ENCODE measurements at regions not wholly inside any gene's neighbourhood (a gene's known extent, or its start where the extent isn't known, plus 50 kb on each side); places are given as distances from the start of the nearest gene placed in this dataset.
A peak's percentile ranks its signal among the peaks of the same experiment; 100 is the strongest.
"Not testable (repeated sequence)": the region's sequence is repeated elsewhere in the genome, so short reads cannot be mapped to it uniquely, and the experiment has no call there.

- intact Hi-C loops (cut with DNase I): no loop called here
- Histone ChIP-seq H3K27ac (ENCODE audit: low read length) (no peak overlapping the region), H3K27me3 (ENCODE audit: control insufficient read depth, insufficient read depth) (no peaks in the 10 kb centered on the region), H3K4me1 (ENCODE audit: control insufficient read depth, insufficient read depth, low read length) (no peaks in the 10 kb centered on the region), H3K4me3 (ENCODE audit: low read length) (no peak overlapping the region), H3K9me3 (ENCODE audit: control insufficient read depth, low read length) (no peaks in the 10 kb centered on the region)
- ATAC-seq (peak; percentile 52 to 57), DNase-seq (peak in 2 of 3 donors; percentile 10 to 44)
- WGBS: 44% methylated on average over 7 of the region's 7 CpGs
These were observed 314.2 kb downstream of the PID1 start for GRCh38 chr2:228956701-228957474.

DNA sequence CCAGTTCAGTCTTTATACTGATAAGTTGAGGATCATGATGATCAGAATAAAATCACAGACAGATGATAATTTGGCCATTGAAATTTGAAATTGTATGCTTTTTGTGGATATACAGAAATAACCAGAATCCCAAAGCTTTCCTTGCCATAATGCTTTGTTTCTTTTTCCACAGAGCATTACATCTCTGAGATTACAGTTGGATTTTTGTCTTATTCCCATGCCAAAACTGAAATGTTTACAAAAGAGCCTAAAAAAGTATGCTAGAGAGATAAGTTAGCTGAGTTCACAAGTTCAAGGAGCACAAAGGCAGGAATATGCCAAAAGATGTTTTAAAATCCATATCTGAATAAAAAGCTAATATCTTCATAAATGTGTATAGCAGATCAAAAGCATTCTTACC is 321.3 kb downstream of the PID1 start:
- Histone ChIP-seq H3K27ac (ENCODE audit: low read length) (no peak overlapping the region), H3K4me3 (ENCODE audit: low read length) (no peak overlapping the region), H3K9me3 (ENCODE audit: control insufficient read depth, low read length) (no peaks in the 10 kb centered on the region), H3K4me1 (ENCODE audit: control insufficient read depth, insufficient read depth, low read length) (no peaks in the 10 kb centered on the region), H3K27me3 (ENCODE audit: control insufficient read depth, insufficient read depth) (no peaks in the 10 kb centered on the region)
- DNase-seq (no peak), ATAC-seq (no peak)
- intact Hi-C loops (cut with DNase I): no loop called here

DNA sequence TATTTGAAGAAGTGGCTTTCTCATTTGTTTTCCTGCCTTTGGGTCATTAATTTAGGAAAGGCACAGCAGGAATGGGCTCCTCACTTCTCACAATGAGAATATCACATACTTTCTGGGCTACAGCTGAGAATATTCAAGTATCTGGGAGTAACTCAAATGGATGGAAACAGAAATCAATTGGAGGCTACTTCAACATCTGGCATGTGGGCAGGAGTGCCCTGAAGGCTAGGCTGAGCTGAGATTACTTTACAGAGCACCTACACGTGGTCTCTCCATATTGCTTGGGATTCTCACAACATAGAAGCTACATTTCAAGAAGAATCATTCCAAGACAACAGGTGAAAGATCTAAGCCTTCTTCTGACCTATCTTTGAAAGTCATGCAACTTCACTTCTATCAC is 325.4 kb downstream of the PID1 start:
- H3K4me3 ChIP-seq (ENCODE audit: low read length): no peak overlapping the region
- no peak for DNase-seq
- no peak for ATAC-seq
- WGBS: 43% methylated on average over 1 of the region's 1 CpG
- H3K9me3 ChIP-seq (ENCODE audit: control insufficient read depth, low read length): no peaks in the 10 kb centered on the region
- intact Hi-C loops (cut with DNase I): no loop called here
- no peaks in the 10 kb centered on the region for H3K27me3 ChIP-seq (ENCODE audit: control insufficient read depth, insufficient read depth)
- H3K4me1 ChIP-seq (ENCODE audit: control insufficient read depth, insufficient read depth, low read length): peaks cover 1% of the 10 kb centered on the region
- H3K27ac ChIP-seq (ENCODE audit: low read length): no peak overlapping the region

DNA sequence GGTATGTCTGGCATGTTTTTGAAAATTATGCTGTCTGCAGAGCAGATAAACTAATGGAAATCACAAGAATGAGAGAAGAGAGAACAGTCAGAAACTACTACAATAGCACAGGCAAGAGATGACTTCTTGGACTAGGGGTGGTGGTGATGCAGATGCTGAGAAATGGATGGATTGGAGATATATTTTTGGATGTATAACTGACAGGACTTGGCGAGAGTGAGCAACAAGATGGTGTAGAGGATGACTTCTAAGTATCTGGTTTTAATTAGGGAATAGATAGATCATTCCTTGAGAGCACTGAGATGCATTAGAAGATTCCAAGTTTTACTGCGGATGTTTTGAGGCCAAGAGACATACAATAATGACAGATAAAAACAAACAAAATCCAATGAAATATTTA is 328.2 kb downstream of the PID1 start:
- no peaks in the 10 kb centered on the region for H3K27me3 ChIP-seq (ENCODE audit: control insufficient read depth, insufficient read depth)
- no peaks in the 10 kb centered on the region for H3K9me3 ChIP-seq (ENCODE audit: control insufficient read depth, low read length)
- H3K4me3 ChIP-seq (ENCODE audit: low read length): no peak overlapping the region
- H3K27ac ChIP-seq (ENCODE audit: low read length): no peak overlapping the region
- 85% methylated on average over 2 of the region's 2 CpGs for whole genome bisulfite sequencing
- peaks cover 1% of the 10 kb centered on the region for H3K4me1 ChIP-seq (ENCODE audit: control insufficient read depth, insufficient read depth, low read length)
- no peak for ATAC-seq
- DNase-seq: no peak
- intact Hi-C loops (cut with DNase I): no loop called here

DNA sequence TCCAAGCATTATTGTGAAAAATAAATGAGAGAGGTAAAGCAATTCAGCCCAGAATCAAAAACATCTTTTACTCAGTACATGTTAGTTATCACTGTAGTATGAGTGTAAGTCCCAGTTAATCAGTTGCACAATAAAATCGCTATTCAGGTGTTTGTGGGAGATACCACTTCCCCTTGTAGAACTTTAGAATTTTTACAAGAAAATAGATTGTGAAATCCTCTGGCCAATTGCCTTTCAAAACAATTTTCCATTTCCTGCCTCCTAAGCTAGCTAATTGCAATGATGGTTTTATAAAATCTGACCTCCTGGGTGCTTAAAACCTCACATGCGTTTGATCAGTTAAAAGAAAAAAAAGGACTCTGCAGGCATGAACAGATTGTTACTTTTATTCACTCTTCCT is 332.5 kb downstream of the PID1 start:
- WGBS: 47% methylated on average over 2 of the region's 2 CpGs
- ATAC-seq (no peak), DNase-seq (no peak)
- H3K27me3 ChIP-seq (ENCODE audit: control insufficient read depth, insufficient read depth): no peaks in the 10 kb centered on the region
- intact Hi-C loops (cut with DNase I): no loop called here
- H3K27ac ChIP-seq (ENCODE audit: low read length): no peak overlapping the region
- no peaks in the 10 kb centered on the region for H3K9me3 ChIP-seq (ENCODE audit: control insufficient read depth, low read length)
- peaks cover 1% of the 10 kb centered on the region for H3K4me1 ChIP-seq (ENCODE audit: control insufficient read depth, insufficient read depth, low read length)
- no peak overlapping the region for H3K4me3 ChIP-seq (ENCODE audit: low read length)

- ATAC-seq: no peak
- Histone ChIP-seq H3K27ac (ENCODE audit: low read length) (no peak overlapping the region), H3K4me3 (ENCODE audit: low read length) (no peak overlapping the region), H3K9me3 (ENCODE audit: control insufficient read depth, low read length) (no peaks in the 10 kb centered on the region), H3K27me3 (ENCODE audit: control insufficient read depth, insufficient read depth) (no peaks in the 10 kb centered on the region), H3K4me1 (ENCODE audit: control insufficient read depth, insufficient read depth, low read length) (no peaks in the 10 kb centered on the region)
- DNase-seq: no peak
- intact Hi-C loops (cut with DNase I): no loop called here
- WGBS: 58% methylated on average over 3 of the region's 3 CpGs
These were observed 343.8 kb downstream of the PID1 start for GRCh38 chr2:228927028-228928010.

GRCh38 chr2:228919808-228920207 is 351.3 kb downstream of the PID1 start:
- H3K27me3 ChIP-seq (ENCODE audit: control insufficient read depth, insufficient read depth): no peaks in the 10 kb centered on the region
- intact Hi-C loops (cut with DNase I): no loop called here
- H3K4me3 ChIP-seq (ENCODE audit: low read length): no peak overlapping the region
- H3K27ac ChIP-seq (ENCODE audit: low read length): no peak overlapping the region
- DNase-seq: no peak
- no peaks in the 10 kb centered on the region for H3K9me3 ChIP-seq (ENCODE audit: control insufficient read depth, low read length)
- no peak for ATAC-seq
- H3K4me1 ChIP-seq (ENCODE audit: control insufficient read depth, insufficient read depth, low read length): no peaks in the 10 kb centered on the region
- WGBS: 89% methylated on average over 4 of the region's 4 CpGs

- H3K9me3 ChIP-seq (ENCODE audit: control insufficient read depth, low read length): no peaks in the 10 kb centered on the region
- intact Hi-C loops (cut with DNase I): no loop called here
- H3K4me1 ChIP-seq (ENCODE audit: control insufficient read depth, insufficient read depth, low read length): no peaks in the 10 kb centered on the region
- DNase-seq (no peak), ATAC-seq (peak; percentile 51 to 72)
- 28% methylated on average over 1 of the region's 1 CpG for WGBS
- no peak overlapping the region for H3K4me3 ChIP-seq (ENCODE audit: low read length)
- no peaks in the 10 kb centered on the region for H3K27me3 ChIP-seq (ENCODE audit: control insufficient read depth, insufficient read depth)
- H3K27ac ChIP-seq (ENCODE audit: low read length): no peak overlapping the region
These were observed 353.9 kb downstream of the PID1 start for GRCh38 chr2:228917220-228917619.

- intact Hi-C loops (cut with DNase I): no loop called here
- no peak for DNase-seq
- ATAC-seq: no peak
- H3K4me1 ChIP-seq (ENCODE audit: control insufficient read depth, insufficient read depth, low read length): no peaks in the 10 kb centered on the region
- H3K9me3 ChIP-seq (ENCODE audit: control insufficient read depth, low read length): no peaks in the 10 kb centered on the region
- no peaks in the 10 kb centered on the region for H3K27me3 ChIP-seq (ENCODE audit: control insufficient read depth, insufficient read depth)
- no peak overlapping the region for H3K4me3 ChIP-seq (ENCODE audit: low read length)
- 87% methylated on average over 4 of the region's 4 CpGs for WGBS
- no peak overlapping the region for H3K27ac ChIP-seq (ENCODE audit: low read length)
These were observed 354.5 kb downstream of the PID1 start for GRCh38 chr2:228916416-228917090.

GRCh38 chr2:228913176-228913575 is 357.9 kb downstream of the PID1 start:
- DNase-seq: no peak

GRCh38 chr2:228910872-228911271 is 360.2 kb downstream of the PID1 start:
- H3K4me1 ChIP-seq (ENCODE audit: control insufficient read depth, insufficient read depth, low read length); H3K4me3 ChIP-seq (ENCODE audit: low read length); H3K27ac ChIP-seq (ENCODE audit: low read length); H3K27me3 ChIP-seq (ENCODE audit: control insufficient read depth, insufficient read depth); DNase-seq; H3K9me3 ChIP-seq (ENCODE audit: control insufficient read depth, low read length); ATAC-seq; intact Hi-C loops (cut with DNase I): not testable (repeated sequence)
- WGBS: 74% methylated on average over 1 of the region's 1 CpG

More at GRCh38 chr2:228913176-228913575, 357.9 kb downstream of the PID1 start:
- no peak overlapping the region for H3K4me3 ChIP-seq (ENCODE audit: low read length)
- WGBS: 72% methylated on average over 3 of the region's 3 CpGs
- H3K27ac ChIP-seq (ENCODE audit: low read length): no peak overlapping the region
- no peaks in the 10 kb centered on the region for H3K4me1 ChIP-seq (ENCODE audit: control insufficient read depth, insufficient read depth, low read length)
- no peaks in the 10 kb centered on the region for H3K9me3 ChIP-seq (ENCODE audit: control insufficient read depth, low read length)
- no peaks in the 10 kb centered on the region for H3K27me3 ChIP-seq (ENCODE audit: control insufficient read depth, insufficient read depth)
- ATAC-seq: no peak
- intact Hi-C loops (cut with DNase I): no loop called here

Data from right cardiac atrium (tissue), 5 donors.